HEK293 (cell line): ENCODE measurements at regions not wholly inside any gene's neighbourhood (a gene's known extent, or its start where the extent isn't known, plus 50 kb on each side); places are given as distances from the start of the nearest gene placed in this dataset.

Experiments used
- GLI2 ChIP-seq: fragments of 450-650 bp; formaldehyde crosslinking; IDR thresholded peaks from 2 replicates; pipeline ENCODE4; 2017; ENCODE audit warnings: missing biosample characterization, missing genetic modification characterization, low read depth, borderline replicate concordance
- KLF9 ChIP-seq: fragments of 450-650 bp; formaldehyde crosslinking; IDR thresholded peaks from 2 replicates; pipeline ENCODE4 v1.5.1; 2016; ENCODE audit warnings: missing biosample characterization, missing genetic modification characterization, low read depth
- ZNF558 ChIP-seq: fragments of 450-650 bp; formaldehyde crosslinking; IDR thresholded peaks from 2 replicates; pipeline ENCODE4 v1.5.1; 2016; ENCODE audit warnings: missing biosample characterization, missing genetic modification characterization
- ZNF610 ChIP-seq: fragments of 450-650 bp; formaldehyde crosslinking; IDR thresholded peaks from 2 replicates; pipeline ENCODE4 v1.5.1; 2016; ENCODE audit warnings: missing biosample characterization, missing genetic modification characterization, borderline replicate concordance
- ZNF629 ChIP-seq: fragments of 450-650 bp; formaldehyde crosslinking; IDR thresholded peaks from 2 replicates; pipeline ENCODE4 v1.5.1; 2017; ENCODE audit warnings: missing biosample characterization, missing genetic modification characterization
- ZNF747 ChIP-seq: fragments of 450-650 bp; formaldehyde crosslinking; IDR thresholded peaks from 2 replicates; pipeline ENCODE4 v1.5.1; 2016; ENCODE audit warnings: missing biosample characterization, missing genetic modification characterization
- TF ChIP-seq, protein P1 (sequence below): fragments of 450-650 bp; formaldehyde crosslinking; IDR thresholded peaks from 2 replicates; pipeline ENCODE4 v1.5.1; 2016; ENCODE audit warnings: missing biosample characterization, missing genetic modification characterization
- TF ChIP-seq, protein P2 (sequence below): fragments of 450-650 bp; formaldehyde crosslinking; IDR thresholded peaks from 2 replicates; pipeline ENCODE4 v1.5.1; 2016; ENCODE audit warnings: missing biosample characterization, missing genetic modification characterization
- TF ChIP-seq, protein P3 (sequence below): sonication (generic); formaldehyde crosslinking; IDR thresholded peaks from 2 replicates; pipeline ENCODE4 v1.8.1; 2022; ENCODE audit warnings: mild to moderate bottlenecking, moderate library complexity, missing genetic modification reagents
- TF ChIP-seq, protein P4 (sequence below): fragments of 450-650 bp; formaldehyde crosslinking; IDR thresholded peaks from 2 replicates; pipeline ENCODE4 v1.5.1; 2017; ENCODE audit warnings: missing biosample characterization, missing genetic modification characterization

DNA sequence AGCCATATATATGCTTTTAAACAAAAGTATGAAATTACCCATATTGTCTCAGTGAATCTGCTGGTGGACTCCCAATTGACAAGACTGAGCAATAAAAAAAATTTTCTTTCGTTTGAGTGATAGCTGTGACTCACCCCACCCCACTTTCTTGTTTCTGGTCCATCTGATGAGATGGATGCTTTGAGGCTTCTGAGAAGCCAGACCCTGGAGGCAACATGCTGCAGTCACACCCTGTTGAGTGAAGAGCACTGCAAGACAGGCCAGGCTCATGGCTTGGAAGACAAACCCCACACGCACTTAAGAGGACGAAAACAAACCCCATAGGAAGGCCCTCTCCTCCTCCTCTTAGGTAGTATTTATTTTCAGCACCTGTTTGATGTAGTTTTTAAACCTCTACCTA lies 276.0 kb upstream of the TTC14 start:
- TF ChIP-seq ZNF747 (no peak), ZNF558 (tag by site-specific recombination) (no peak), GLI2 (no peak), ZNF629 (no peak), ZNF610 (no peak), KLF9 (tag by site-specific recombination) (no peak)
- TF ChIP-seq, protein P1, sequence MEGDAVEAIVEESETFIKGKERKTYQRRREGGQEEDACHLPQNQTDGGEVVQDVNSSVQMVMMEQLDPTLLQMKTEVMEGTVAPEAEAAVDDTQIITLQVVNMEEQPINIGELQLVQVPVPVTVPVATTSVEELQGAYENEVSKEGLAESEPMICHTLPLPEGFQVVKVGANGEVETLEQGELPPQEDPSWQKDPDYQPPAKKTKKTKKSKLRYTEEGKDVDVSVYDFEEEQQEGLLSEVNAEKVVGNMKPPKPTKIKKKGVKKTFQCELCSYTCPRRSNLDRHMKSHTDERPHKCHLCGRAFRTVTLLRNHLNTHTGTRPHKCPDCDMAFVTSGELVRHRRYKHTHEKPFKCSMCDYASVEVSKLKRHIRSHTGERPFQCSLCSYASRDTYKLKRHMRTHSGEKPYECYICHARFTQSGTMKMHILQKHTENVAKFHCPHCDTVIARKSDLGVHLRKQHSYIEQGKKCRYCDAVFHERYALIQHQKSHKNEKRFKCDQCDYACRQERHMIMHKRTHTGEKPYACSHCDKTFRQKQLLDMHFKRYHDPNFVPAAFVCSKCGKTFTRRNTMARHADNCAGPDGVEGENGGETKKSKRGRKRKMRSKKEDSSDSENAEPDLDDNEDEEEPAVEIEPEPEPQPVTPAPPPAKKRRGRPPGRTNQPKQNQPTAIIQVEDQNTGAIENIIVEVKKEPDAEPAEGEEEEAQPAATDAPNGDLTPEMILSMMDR (tag by site-specific recombination): no peak
- TF ChIP-seq, protein P2, sequence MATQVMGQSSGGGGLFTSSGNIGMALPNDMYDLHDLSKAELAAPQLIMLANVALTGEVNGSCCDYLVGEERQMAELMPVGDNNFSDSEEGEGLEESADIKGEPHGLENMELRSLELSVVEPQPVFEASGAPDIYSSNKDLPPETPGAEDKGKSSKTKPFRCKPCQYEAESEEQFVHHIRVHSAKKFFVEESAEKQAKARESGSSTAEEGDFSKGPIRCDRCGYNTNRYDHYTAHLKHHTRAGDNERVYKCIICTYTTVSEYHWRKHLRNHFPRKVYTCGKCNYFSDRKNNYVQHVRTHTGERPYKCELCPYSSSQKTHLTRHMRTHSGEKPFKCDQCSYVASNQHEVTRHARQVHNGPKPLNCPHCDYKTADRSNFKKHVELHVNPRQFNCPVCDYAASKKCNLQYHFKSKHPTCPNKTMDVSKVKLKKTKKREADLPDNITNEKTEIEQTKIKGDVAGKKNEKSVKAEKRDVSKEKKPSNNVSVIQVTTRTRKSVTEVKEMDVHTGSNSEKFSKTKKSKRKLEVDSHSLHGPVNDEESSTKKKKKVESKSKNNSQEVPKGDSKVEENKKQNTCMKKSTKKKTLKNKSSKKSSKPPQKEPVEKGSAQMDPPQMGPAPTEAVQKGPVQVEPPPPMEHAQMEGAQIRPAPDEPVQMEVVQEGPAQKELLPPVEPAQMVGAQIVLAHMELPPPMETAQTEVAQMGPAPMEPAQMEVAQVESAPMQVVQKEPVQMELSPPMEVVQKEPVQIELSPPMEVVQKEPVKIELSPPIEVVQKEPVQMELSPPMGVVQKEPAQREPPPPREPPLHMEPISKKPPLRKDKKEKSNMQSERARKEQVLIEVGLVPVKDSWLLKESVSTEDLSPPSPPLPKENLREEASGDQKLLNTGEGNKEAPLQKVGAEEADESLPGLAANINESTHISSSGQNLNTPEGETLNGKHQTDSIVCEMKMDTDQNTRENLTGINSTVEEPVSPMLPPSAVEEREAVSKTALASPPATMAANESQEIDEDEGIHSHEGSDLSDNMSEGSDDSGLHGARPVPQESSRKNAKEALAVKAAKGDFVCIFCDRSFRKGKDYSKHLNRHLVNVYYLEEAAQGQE: no peak
- TF ChIP-seq, protein P3, sequence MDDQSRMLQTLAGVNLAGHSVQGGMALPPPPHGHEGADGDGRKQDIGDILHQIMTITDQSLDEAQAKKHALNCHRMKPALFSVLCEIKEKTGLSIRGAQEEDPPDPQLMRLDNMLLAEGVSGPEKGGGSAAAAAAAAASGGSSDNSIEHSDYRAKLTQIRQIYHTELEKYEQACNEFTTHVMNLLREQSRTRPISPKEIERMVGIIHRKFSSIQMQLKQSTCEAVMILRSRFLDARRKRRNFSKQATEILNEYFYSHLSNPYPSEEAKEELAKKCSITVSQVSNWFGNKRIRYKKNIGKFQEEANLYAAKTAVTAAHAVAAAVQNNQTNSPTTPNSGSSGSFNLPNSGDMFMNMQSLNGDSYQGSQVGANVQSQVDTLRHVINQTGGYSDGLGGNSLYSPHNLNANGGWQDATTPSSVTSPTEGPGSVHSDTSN (CRISPR knock-in tag): no peak
- TF ChIP-seq, protein P4, sequence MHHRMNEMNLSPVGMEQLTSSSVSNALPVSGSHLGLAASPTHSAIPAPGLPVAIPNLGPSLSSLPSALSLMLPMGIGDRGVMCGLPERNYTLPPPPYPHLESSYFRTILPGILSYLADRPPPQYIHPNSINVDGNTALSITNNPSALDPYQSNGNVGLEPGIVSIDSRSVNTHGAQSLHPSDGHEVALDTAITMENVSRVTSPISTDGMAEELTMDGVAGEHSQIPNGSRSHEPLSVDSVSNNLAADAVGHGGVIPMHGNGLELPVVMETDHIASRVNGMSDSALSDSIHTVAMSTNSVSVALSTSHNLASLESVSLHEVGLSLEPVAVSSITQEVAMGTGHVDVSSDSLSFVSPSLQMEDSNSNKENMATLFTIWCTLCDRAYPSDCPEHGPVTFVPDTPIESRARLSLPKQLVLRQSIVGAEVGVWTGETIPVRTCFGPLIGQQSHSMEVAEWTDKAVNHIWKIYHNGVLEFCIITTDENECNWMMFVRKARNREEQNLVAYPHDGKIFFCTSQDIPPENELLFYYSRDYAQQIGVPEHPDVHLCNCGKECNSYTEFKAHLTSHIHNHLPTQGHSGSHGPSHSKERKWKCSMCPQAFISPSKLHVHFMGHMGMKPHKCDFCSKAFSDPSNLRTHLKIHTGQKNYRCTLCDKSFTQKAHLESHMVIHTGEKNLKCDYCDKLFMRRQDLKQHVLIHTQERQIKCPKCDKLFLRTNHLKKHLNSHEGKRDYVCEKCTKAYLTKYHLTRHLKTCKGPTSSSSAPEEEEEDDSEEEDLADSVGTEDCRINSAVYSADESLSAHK (tag by site-specific recombination): no peak
